HPDE6-E6E7 (cell line): ENCODE measurements at regions not wholly inside any gene's neighbourhood (a gene's known extent, or its start where the extent isn't known, plus 50 kb on each side); places are given as distances from the start of the nearest gene placed in this dataset.
"Not testable (repeated sequence)": the region's sequence is repeated elsewhere in the genome, so short reads cannot be mapped to it uniquely, and the experiment has no call there.

ENCODE experiments used
- DNase-seq: peaks from one replicate; pipeline ENCODE4 v3.0.0; 2011; ENCODE audit warnings: missing footprints; ENCODE audit errors: extremely low spot score

DNA sequence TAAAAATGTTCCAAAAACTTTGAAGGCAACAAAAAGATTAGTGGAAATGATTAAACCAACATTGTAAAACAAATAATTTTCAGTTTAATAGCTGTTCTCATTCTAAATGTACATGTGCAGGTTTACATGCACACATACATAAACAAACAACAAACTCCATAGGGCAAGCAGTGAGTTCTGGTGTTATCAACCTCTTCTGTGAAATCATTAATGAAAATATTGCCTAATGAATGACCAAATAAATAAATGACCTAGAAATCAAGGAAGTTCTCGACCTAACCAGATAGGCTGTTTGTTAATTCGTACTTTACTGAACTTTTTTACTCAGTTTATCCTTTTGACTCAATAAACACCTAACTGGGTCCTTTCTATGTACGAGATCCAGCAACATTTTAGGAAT lies 165.5 kb upstream of the RORB start:
- no peak for DNase-seq

- DNase-seq: no peak
These were observed 163.6 kb upstream of the RORB start for GRCh38 chr9:74333384-74334032.

GRCh38 chr9:74334271-74334670 lies 162.9 kb upstream of the RORB start:
- DNase-seq: no peak

GRCh38 chr9:74336161-74336560 lies 161.0 kb upstream of the RORB start:
- no peak for DNase-seq

DNA sequence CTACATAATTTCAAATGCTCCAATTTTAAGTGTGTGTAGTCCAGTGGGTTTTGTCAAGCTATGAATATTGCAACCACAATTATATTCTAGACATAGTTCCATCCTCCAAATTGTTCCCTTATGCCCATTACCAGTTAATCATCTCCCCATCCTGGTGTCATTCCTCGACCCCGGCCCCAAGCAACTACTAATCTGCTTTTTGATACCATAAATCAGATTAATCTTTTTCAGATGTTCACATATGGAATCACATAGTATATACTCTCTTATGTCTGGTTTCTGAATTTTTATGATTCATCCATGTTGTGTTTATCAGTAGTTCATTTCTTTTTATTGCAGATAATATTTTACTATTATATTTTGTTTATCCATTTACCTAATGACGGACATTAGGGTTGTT lies 148.4 kb upstream of the RORB start:
- DNase-seq: no peak

- DNase-seq: no peak
These were observed 142.0 kb upstream of the RORB start for GRCh38 chr9:74355107-74355506.

DNA sequence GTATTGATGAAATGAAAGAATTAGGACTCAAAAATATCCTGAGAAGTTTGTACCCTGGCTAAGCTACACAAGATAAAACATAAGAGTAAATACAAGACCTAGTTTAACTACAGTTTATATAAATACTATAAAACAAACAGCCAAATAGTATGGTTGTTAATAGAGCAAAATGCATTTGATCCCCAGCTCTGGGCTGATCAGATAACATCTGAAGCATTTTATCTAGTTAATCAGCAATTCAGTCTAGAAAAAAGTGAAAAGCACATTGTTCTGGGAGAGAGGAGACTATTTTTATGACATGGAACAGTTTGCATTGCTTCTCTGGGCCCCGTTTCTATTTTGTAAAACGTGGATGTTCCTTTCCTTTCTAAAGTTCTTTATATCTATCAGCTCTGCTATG lies 139.6 kb upstream of the RORB start:
- no peak for DNase-seq

- DNase-seq: no peak
These were observed 138.2 kb upstream of the RORB start for GRCh38 chr9:74358959-74359358.

DNA sequence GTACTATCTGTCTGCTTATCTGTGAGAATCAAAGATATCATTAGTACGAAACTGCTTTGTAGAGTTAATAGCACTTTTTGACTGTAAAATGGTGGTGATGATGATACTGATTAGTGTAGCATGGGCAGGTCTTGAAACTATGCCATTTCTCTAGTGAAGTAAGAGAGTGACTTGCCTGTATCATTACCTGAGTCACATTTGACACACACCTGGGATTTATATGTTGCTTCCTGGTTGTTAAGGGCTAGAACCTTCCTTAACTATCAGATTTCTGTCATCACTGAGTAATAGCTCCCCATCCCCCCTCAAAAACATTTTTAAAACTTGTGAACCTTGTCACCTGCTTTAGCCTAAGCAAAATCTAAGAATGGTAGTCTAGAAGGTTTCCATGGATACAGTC lies 135.6 kb upstream of the RORB start:
- DNase-seq: peak; percentile 23

GRCh38 chr9:74362423-74362822 lies 134.7 kb upstream of the RORB start:
- DNase-seq: no peak

- no peak for DNase-seq
These were observed 131.0 kb upstream of the RORB start for GRCh38 chr9:74366111-74366510.

DNA sequence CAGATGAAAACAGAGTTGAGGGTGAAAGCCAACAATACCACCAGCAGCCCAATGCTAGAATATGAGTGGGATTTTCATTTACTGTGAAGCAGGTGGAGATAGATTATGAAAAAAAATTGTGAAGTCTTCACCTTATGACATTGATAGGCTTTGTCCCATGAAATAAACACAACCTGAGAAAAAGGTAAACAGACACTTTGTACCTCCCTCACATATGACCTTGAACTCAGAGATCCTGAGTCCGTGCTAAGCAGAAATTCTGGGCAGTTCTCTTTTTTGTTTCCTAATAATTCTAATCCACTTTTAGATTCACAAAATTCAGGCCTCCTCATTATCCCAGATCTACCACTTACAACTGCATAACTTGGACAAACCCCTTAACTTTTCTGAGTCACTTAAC lies 127.3 kb upstream of the RORB start:
- DNase-seq: no peak

GRCh38 chr9:74373348-74373747 lies 123.8 kb upstream of the RORB start:
- no peak for DNase-seq

DNA sequence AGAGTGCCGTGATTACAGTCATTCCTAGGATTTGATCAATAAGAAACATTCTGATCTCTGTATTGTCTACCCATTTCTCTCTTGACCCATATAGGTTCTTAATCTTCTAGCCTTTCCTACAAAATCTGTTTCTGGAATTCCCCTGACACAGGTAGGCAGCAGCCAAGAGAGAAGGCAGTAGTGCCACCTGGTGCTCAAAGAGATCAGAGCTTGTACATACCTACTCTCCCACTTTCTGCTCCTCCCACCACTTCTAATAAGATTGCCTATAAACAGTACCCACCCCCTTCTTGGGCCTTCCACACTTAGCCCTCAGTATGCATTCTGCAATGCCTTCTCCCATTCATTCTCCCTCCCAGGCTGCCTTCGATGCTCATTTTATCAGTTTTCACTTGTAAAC lies 117.4 kb upstream of the RORB start:
- DNase-seq: peak; percentile 57

- DNase-seq: no peak
These were observed 105.3 kb upstream of the RORB start for GRCh38 chr9:74391816-74392215.

GRCh38 chr9:74403581-74403980 lies 93.6 kb upstream of the RORB start:
- DNase-seq: no peak

- DNase-seq: no peak
These were observed 92.5 kb upstream of the RORB start for GRCh38 chr9:74404620-74405019.

DNA sequence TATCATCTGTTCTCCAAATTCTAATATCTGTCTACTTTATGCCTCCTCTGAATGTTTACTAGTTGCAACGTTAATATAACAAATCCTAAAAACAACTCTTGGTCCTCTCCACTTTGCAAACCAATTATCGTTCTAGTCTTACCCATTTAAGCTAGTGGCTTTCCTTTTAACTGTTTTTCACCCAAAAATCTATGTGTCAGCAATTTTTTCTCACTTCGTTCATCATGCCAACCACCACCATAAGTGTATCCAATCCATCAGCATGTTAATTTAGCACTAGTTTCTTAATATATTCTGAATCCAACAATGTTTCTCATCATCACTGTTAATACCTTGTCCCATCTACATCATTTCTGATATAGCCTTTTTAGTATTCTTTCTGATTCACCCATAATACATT lies 90.0 kb upstream of the RORB start:
- no peak for DNase-seq

- no peak for DNase-seq
These were observed 84.7 kb upstream of the RORB start for GRCh38 chr9:74412236-74412979.

DNA sequence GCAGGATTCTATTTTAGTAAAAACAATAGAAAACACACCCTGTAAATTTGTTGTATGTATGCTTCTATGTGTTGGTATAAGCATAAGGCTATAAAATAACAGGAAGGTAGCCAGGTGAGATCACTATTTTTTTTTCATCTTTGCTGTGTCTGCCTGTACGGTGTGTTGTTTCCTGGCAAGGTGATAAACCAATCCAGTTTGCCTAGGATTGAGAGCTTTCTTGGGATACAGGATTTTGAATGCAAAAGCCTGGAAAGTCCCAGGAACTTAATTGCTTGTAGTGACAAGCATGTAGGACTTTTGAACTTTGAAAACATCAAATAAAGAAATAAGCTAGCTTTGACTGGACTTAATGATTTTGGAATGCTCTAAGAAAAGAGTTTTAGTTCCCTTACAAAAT lies 83.3 kb upstream of the RORB start:
- DNase-seq: no peak

DNA sequence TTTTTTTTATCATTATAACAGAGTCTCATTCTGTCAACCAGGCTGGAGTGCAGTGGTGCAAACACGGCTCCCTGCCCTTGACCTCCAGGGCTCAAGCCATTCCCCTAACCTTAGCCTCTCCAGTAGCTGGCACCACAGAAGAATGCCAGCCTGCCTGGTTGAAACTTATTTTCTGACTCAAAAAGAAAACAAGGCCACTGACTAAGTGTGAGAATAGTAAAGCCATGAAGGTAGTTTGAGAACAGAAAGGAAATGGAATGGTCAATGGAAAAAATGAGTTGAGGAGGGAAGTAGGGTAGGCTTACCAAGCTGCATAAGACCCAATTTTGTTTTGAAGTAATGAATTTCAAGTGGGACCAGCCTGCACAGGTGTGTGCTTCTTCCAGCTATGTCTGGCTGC lies 82.8 kb upstream of the RORB start:
- no peak for DNase-seq

- DNase-seq: no peak
These were observed 81.1 kb upstream of the RORB start for GRCh38 chr9:74415995-74416394.

DNA sequence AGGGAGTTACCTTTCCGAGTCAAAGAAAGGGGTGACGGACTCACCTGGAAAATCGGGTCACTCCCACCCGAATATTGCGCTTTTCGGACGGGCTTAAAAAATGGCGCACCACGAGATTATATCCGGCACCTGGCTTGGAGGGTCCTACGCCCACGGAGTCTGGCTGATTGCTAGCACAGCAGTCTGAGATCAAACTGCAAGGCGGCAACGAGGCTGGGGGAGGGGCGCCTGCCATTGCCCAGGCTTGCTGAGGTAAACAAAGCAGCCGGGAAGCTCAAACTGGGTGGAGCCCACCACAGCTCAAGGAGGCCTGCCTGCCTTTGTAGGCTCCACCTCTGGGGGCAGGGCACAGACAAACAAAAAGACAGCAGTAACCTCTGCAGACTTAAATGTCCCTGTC lies 72.6 kb upstream of the RORB start:
- DNase-seq: not testable (repeated sequence)

DNA sequence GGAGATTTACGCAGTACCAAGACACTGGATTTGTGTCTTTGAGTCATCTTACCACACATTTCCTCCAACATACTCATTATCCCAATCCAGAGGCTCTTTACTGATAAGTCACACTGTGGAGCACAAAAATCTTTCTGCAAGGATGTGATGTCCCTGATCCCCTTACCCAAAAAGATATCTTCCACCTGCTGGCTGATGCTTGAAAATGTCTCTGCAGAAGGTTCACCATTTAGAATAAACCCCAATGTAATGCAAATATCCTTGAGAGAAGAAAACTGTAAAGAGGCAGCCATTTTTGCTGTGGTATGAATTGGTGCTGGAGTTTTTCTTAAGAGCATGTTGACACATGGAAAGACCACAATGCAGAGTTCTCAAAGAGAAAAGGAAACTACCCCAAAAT lies 65.7 kb upstream of the RORB start:
- DNase-seq: no peak
